Calu3 (cell line): ENCODE measurements at regions not wholly inside any gene's neighbourhood (a gene's known extent, or its start where the extent isn't known, plus 50 kb on each side); places are given as distances from the start of the nearest gene placed in this dataset.

ENCODE experiments used
- BruUV-seq: library from RNA; stranded (reverse); fragments of 400-500 nt; replicated peaks from 2 replicates; lab custom pipeline; 2021; lab: Mats Ljungman, UMichigan
- CTCF ChIA-PET: fragments of 300-600 bp; sonication (Branson Sonifier 250); formaldehyde crosslinking; loops from one replicate; lab custom pipeline; 2022; ENCODE audit warnings: antibody characterized with exemption; lab: Charles Lee
- DNase-seq: peaks from one replicate; pipeline ENCODE4 v3.0.0; 2022
- H3K27ac Mint-ChIP-seq: one replicate; pipeline ENCODE4 v1.8.0; 2022; ENCODE audit warnings: mixed read lengths; ENCODE audit not compliant: unreplicated experiment
- H3K27me3 Mint-ChIP-seq: one replicate; pipeline ENCODE4 v1.8.0; 2022; ENCODE audit warnings: mixed read lengths; ENCODE audit not compliant: unreplicated experiment
- H3K36me3 Mint-ChIP-seq: one replicate; pipeline ENCODE4 v1.8.0; 2022; ENCODE audit warnings: mild to moderate bottlenecking, moderate library complexity, mixed read lengths; ENCODE audit not compliant: insufficient read depth, unreplicated experiment
- H3K4me1 Mint-ChIP-seq: one replicate; pipeline ENCODE4 v1.8.0; 2022; ENCODE audit warnings: mild to moderate bottlenecking, low read depth, mixed read lengths; ENCODE audit not compliant: unreplicated experiment
- H3K4me3 Mint-ChIP-seq: one replicate; pipeline ENCODE4 v1.8.0; 2022; ENCODE audit warnings: mild to moderate bottlenecking, low read depth, moderate library complexity, mixed read lengths; ENCODE audit not compliant: unreplicated experiment
- H3K9me3 Mint-ChIP-seq: one replicate; pipeline ENCODE4 v1.8.0; 2022; ENCODE audit warnings: low read depth, mixed read lengths; ENCODE audit not compliant: unreplicated experiment
- intact Hi-C: fragments of 100-400 bp; cut with micrococcal nuclease; formaldehyde crosslinking; loops from one replicate; pipeline ENCODE4 v1.10.0; 2022; ENCODE audit not compliant: unreplicated experiment
- TF ChIP-seq, protein P1 (sequence below): fragments of 200-600 bp; IDR thresholded peaks from one replicate; pipeline ENCODE4 v1.8.0; 2022; ENCODE audit warnings: antibody characterized with exemption; ENCODE audit not compliant: unreplicated experiment

DNA sequence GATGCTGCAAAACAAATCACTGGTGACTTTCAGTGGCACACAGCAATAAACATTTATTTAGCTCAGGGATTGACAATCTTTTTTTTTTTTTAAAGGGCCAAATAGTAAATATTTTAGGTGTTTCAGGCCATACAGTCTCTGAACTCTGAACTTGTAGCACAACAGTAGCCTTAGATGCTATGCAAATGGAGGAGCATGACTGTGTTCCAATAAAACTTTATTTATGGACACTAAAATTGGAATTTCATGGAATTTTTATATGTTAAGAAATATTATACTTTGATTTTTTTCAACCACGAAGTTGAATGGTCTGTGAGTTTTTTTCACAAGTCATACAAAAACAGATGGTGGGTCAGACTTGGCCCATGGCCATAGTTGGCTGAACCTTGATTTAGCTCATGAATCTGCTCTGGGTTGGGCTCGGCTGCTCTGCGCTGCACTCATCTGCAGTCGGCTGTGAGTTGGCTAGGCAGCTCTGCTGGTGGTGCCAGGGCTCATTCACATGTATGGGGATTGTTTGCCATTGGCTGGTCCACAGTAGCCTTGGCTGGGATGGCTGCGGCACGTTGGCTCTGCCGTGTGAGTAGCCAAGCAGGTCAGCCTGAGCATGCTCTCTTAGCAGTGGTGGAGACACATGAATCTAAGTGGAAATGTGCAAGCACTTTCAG is 231.7 kb upstream of the PGRMC2 start:
- Mint-ChIP-seq H3K9me3 (peaks cover 3% of the 10 kb centered on the region), H3K36me3 (no peaks in the 10 kb centered on the region), H3K4me1 (peaks cover 31% of the 10 kb centered on the region), H3K4me3 (no peak overlapping the region), H3K27ac (no peak overlapping the region), H3K27me3 (no peaks in the 10 kb centered on the region)
- TF ChIP-seq, protein P1, sequence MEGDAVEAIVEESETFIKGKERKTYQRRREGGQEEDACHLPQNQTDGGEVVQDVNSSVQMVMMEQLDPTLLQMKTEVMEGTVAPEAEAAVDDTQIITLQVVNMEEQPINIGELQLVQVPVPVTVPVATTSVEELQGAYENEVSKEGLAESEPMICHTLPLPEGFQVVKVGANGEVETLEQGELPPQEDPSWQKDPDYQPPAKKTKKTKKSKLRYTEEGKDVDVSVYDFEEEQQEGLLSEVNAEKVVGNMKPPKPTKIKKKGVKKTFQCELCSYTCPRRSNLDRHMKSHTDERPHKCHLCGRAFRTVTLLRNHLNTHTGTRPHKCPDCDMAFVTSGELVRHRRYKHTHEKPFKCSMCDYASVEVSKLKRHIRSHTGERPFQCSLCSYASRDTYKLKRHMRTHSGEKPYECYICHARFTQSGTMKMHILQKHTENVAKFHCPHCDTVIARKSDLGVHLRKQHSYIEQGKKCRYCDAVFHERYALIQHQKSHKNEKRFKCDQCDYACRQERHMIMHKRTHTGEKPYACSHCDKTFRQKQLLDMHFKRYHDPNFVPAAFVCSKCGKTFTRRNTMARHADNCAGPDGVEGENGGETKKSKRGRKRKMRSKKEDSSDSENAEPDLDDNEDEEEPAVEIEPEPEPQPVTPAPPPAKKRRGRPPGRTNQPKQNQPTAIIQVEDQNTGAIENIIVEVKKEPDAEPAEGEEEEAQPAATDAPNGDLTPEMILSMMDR = no peak
- CTCF ChIA-PET = no interaction called here
- intact Hi-C loops = no loop called here
- BruUV-seq = no TSS peak
- DNase-seq = no peak

DNA sequence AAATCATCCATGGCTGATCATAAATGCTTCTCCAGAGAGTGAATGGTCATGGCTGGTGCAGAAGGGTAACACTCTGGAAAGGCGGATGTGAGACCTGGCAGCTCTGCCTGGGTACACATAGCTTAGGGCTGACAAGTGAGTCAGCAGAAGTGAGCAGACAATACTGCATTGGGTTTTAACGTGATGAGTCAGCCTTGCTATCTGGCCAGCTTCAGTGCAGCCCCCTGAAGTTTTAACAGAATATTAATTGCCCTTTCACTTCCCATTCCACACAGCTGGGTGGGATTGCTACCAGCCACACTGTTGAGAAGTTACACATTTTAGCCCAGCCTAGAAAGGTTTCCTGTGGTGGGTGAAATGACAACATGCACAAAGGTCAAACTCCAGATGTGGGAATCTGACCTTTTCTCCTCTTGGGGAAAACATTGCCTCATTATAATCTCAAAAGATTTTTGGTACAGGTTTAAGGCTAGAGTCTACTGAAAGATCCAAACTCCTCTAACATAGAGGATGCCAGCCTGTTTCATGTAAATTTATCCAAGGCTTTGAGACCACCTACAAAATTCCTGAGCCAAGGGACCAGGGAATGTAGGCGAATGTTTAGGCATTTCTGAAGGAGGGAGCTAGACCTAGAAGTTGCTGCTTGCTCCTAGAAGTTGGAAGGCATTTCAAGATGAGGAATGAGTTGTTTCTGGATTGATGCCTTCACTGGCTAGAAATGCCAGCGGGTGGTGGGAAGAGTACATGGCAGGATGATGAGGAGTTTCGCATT is 230.3 kb upstream of the PGRMC2 start:
- Mint-ChIP-seq H3K9me3 (peaks cover 3% of the 10 kb centered on the region), H3K27ac (peak overlapping the region; percentile 52), H3K36me3 (no peaks in the 10 kb centered on the region), H3K4me3 (no peak overlapping the region), H3K4me1 (peaks cover 37% of the 10 kb centered on the region), H3K27me3 (no peaks in the 10 kb centered on the region)
- DNase-seq = peak; percentile 28
- no TSS peak for BruUV-seq
- TF ChIP-seq, protein P1 = no peak
- CTCF ChIA-PET = interaction anchor here (0.6 to 1.4 kb wide), 4 partner anchors 11 to 90 kb away, joined by 3 to 4 read pairs (median 3); no protein-coding TSS in a partner anchor
- intact Hi-C loops = no loop called here

DNA sequence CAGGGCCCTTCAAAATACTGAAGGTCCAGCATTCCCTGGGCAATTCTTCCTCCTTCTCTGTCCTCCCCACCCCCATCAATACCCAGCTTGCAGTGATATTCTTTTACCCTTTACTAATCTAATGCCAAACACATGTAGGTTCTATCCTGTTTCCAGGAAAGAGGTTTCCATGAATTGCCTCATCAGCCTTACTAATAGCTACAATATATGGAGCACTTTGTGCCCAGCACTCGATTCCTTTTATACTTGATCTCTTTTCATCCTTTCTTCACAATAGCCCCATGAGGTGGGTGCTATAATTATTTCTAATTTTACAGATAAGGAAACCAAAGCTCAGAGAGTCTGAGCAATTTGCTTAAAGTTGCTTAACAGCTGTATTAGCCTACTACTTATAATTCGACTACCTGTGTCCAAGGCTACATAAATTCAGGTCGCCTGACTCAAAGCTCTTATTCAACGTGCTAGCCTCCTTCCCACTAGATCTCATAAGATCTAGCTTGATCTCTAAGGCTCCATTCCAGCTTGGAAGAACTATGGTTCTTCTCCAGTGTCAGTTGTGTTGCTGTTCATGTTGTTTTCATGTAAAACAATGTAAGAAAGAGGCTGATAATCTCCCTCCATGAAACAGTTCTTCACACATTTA is 229.6 kb upstream of the PGRMC2 start:
- intact Hi-C loops = no loop called here
- BruUV-seq = no TSS peak
- H3K4me1 Mint-ChIP-seq = peaks cover 37% of the 10 kb centered on the region
- CTCF ChIA-PET = interaction anchor here (0.5 to 1.4 kb wide), 5 partner anchors 12 to 111 kb away, joined by 3 to 5 read pairs (median 3); no protein-coding TSS in a partner anchor
- H3K4me3 Mint-ChIP-seq = no peak overlapping the region
- TF ChIP-seq, protein P1 = no peak
- no peaks in the 10 kb centered on the region for H3K36me3 Mint-ChIP-seq
- peak overlapping the region; percentile 52 for H3K27ac Mint-ChIP-seq
- DNase-seq = no peak
- H3K9me3 Mint-ChIP-seq = peaks cover 3% of the 10 kb centered on the region
- no peaks in the 10 kb centered on the region for H3K27me3 Mint-ChIP-seq

DNA sequence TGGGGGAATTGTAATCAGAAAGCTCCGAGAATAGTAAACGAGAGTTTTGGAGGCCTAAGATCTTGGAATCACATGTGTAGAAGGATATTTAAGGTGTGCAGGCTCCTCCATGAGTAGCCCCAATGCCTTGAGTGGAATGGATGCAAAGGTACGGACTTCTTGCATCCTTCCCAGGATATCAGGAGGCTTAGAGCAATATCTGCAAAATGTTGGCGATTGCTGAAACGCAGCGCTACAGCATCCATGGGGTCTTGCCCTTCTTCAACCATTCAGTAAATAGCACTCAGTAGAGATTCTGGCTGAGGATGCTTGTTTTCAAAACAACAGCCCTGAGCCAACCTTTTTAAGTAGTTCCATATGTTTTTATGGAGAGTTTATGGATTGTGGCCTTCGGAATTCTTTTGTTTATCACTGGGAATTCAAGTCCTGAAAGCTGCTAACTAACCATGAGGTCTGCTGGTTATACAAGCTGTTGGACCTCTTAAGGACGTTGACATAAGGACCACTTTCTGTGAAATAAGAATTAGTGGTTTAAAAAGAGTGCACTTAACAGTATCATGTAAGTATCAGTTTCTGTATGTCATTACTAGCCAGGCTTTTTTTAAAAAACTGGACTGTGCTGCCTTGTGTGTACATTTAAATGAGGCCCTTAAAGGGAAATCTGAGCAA is 228.8 kb upstream of the PGRMC2 start:
- TF ChIP-seq, protein P1 = no peak
- CTCF ChIA-PET = interaction anchor here (1.0 to 1.4 kb wide), 2 partner anchors 13 to 37 kb away, joined by 3 to 4 read pairs; no protein-coding TSS in a partner anchor
- peaks cover 3% of the 10 kb centered on the region for H3K9me3 Mint-ChIP-seq
- no peaks in the 10 kb centered on the region for H3K36me3 Mint-ChIP-seq
- intact Hi-C loops = no loop called here
- DNase-seq = no peak
- no peak overlapping the region for H3K4me3 Mint-ChIP-seq
- H3K4me1 Mint-ChIP-seq = peaks cover 30% of the 10 kb centered on the region
- H3K27me3 Mint-ChIP-seq = no peaks in the 10 kb centered on the region
- no TSS peak for BruUV-seq
- H3K27ac Mint-ChIP-seq = no peak overlapping the region
